ENCODE measurements at regions not wholly inside any gene's neighbourhood (a gene's known extent, or its start where the extent isn't known, plus 50 kb on each side); places are given as distances from the start of the nearest gene placed in this dataset.

- TF ChIP-seq CTCF (IDR thresholded peaks at IDR 0.05) (no peak), POLR2A (IDR thresholded peaks at IDR 0.05) (no peak)
Measured at GRCh38 chr10:94107191-94107590, 113.5 kb downstream of the PLCE1 start.
